GM12875 (cell line): ENCODE measurements at regions not wholly inside any gene's neighbourhood (a gene's known extent, or its start where the extent isn't known, plus 50 kb on each side); places are given as distances from the start of the nearest gene placed in this dataset.
"Not testable (repeated sequence)": the region's sequence is repeated elsewhere in the genome, so short reads cannot be mapped to it uniquely, and the experiment has no call there.

Experiments
- H3K4me3 ChIP-seq: one replicate; pipeline ENCODE4 v1.5.1; 2011; ENCODE audit warnings: low read depth, low read length, control low read depth
- CTCF ChIP-seq: IDR thresholded peaks from 2 replicates; pipeline ENCODE4 v1.5.1; 2011; ENCODE audit warnings: low read depth, mild to moderate bottlenecking, control low read depth, inconsistent platforms, low read length, moderate library complexity, borderline replicate concordance; ENCODE audit not compliant: insufficient read depth

DNA sequence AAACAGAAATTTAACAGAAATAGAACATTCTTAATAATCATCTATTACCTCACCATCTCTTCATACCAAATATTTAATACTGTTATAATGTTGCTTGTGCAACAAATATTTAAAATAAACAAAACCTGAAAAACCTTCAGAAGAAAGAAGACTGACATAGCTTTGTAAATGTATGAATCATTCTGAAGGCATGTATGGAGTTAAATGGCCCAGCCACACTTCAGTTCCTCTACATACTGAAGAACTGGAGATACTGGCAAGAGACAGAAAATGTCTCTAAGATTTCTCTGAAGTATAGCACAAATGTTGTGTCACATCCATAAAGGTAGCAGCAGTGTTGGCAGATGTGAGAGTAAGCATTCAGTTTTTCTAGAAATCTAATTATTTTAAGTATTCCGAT, 275.3 kb upstream of the FGF13 start:
- TF ChIP-seq CTCF: no peak
- H3K4me3 ChIP-seq: no peak overlapping the region

DNA sequence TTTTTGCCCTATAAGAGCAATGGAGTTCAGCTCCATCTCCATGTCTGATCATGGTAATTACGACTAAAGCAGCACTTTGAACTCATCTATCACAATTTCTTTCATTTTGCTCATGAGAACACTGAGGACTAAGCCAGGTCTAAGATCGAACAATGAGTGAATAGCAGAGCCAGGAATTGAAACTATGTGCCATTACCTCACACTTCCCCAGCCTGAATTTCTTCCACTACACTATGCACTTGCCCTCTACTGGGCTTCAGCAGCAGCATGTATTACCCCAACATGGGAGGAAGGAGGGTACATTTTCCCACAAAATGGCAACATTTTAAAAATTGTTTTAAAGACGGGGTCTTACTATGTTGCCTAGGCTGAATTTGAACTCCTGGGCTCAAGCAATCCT, 274.7 kb upstream of the FGF13 start:
- H3K4me3 ChIP-seq: no peak overlapping the region
- no peak for TF ChIP-seq CTCF

DNA sequence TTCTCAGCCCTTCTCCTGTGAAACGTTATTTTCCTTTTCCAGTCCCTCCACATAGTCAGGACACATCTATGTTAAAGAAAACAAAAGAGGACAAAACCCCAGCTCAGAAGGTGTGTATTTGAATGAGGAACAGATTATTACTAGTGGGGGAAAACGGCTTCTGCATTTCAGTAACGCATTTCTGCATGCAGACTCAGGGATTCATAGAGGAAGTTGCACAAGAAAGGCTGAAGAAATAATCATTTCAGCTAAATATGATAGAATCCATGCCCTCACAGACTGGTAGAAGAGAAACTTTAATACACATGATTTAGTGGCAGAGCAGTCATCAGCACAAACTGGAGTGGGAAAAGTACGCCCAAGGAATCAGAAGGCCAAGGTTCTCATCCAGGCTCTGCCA, 270.8 kb upstream of the FGF13 start:
- H3K4me3 ChIP-seq: no peak overlapping the region
- TF ChIP-seq CTCF: no peak

- H3K4me3 ChIP-seq: no peak overlapping the region
- no peak for TF ChIP-seq CTCF
Observed at GRCh38 chrX:138964501-138964900, 253.0 kb upstream of the FGF13 start.

DNA sequence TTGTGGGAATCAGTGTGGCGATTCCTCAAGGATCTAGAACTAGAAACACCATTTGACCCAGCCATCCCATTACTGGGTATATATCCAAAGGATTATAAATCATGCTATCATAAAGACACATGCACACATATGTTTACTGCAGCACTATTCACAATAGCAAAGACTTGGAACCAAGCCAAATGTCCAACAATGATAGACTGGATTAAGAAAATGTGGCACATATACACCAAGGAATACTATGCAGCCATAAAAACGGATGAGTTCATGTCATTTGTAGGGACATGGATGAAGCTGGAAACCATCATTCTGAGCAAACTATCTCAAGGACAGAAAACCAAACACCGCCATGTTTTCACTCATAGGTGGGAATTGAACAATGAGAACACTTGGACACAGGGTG, 250.9 kb upstream of the FGF13 start:
- H3K4me3 ChIP-seq: not testable (repeated sequence)

GRCh38 chrX:138954976-138955375, 243.5 kb upstream of the FGF13 start:
- H3K4me3 ChIP-seq: no peak overlapping the region
- TF ChIP-seq CTCF: no peak

- TF ChIP-seq CTCF: no peak
- H3K4me3 ChIP-seq: no peak overlapping the region
Observed at GRCh38 chrX:138946926-138947325, 235.4 kb upstream of the FGF13 start.

DNA sequence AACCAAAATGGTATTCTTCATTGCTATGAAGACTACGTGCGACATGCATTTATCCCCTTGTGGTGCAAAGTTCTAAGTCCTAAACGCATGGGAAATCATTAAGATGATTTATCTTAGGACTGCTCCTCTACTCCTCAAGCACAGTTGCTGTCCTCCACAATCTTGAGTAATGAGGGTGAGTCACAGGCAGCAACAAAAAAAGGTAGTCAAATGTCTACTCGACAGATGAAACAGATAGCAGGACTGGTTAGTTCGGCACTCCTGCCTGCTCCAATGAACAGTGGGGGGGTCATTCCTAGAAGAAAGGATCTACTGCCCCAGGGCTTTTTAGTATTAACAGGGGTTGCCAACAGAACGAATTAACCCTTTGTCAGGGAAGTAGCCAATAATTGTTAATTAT, 233.7 kb upstream of the FGF13 start:
- no peak for TF ChIP-seq CTCF
- no peak overlapping the region for H3K4me3 ChIP-seq
